GM12891 (cell line): ENCODE measurements at regions not wholly inside any gene's neighbourhood (a gene's known extent, or its start where the extent isn't known, plus 50 kb on each side); places are given as distances from the start of the nearest gene placed in this dataset.

Experiments used
- PAX5 ChIP-seq: IDR thresholded peaks from 2 replicates; pipeline ENCODE4 v1.6.1; 2011; ENCODE audit warnings: low read length, moderate library complexity, mild to moderate bottlenecking; ENCODE audit not compliant: insufficient read depth, severe bottlenecking
- POLR2AphosphoS5 ChIP-seq: IDR thresholded peaks from 2 replicates; pipeline ENCODE4 v1.6.1; 2011; ENCODE audit warnings: low read depth, low read length, control low read depth
- SPI1 ChIP-seq: IDR thresholded peaks from 2 replicates; pipeline ENCODE4 v1.6.1; 2011; ENCODE audit warnings: low read depth, low read length, control low read depth

- no peak for TF ChIP-seq SPI1
- TF ChIP-seq POLR2AphosphoS5: no peak
- no peak for TF ChIP-seq PAX5
Observed at GRCh38 chr3:181174022-181174421, 184.5 kb upstream of the DNAJC19 start.
